ENCODE measurements at regions not wholly inside any gene's neighbourhood (a gene's known extent, or its start where the extent isn't known, plus 50 kb on each side); places are given as distances from the start of the nearest gene placed in this dataset.

DNA sequence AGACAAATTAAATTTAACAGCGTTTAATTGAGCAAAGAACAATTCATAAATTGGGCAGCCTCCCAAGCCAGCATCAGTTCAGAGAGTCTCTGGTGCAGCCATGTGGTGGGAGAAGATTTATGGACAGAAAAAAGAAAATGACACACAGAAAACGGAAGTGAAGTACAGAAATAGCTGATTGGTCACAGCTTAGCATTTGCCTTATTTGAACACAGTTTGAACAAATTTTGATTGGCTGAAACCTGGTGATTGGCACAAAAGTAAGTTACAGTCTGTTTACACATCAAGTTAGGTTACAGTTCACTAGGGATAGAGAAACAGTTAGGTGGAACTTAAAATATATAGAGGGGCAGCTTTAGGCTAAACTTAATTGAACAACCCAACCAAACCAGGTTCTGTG lies 720.1 kb downstream of the TYW1 start:
- intact Hi-C loops (cut with DNase I) = no loop called here
- no peaks in the 10 kb centered on the region for H3K4me1 ChIP-seq (ENCODE audit: insufficient read depth)
- H3K9me3 ChIP-seq = no peaks in the 10 kb centered on the region
- H3K36me3 ChIP-seq = no peaks in the 10 kb centered on the region
- TF ChIP-seq, protein P1, sequence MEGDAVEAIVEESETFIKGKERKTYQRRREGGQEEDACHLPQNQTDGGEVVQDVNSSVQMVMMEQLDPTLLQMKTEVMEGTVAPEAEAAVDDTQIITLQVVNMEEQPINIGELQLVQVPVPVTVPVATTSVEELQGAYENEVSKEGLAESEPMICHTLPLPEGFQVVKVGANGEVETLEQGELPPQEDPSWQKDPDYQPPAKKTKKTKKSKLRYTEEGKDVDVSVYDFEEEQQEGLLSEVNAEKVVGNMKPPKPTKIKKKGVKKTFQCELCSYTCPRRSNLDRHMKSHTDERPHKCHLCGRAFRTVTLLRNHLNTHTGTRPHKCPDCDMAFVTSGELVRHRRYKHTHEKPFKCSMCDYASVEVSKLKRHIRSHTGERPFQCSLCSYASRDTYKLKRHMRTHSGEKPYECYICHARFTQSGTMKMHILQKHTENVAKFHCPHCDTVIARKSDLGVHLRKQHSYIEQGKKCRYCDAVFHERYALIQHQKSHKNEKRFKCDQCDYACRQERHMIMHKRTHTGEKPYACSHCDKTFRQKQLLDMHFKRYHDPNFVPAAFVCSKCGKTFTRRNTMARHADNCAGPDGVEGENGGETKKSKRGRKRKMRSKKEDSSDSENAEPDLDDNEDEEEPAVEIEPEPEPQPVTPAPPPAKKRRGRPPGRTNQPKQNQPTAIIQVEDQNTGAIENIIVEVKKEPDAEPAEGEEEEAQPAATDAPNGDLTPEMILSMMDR (IDR thresholded peaks at IDR 0.05) = no peak
- TF ChIP-seq EP300 (IDR thresholded peaks at IDR 0.05) (no peak), POLR2A (IDR thresholded peaks at IDR 0.05) (no peak)
- no peaks in the 10 kb centered on the region for H3K27me3 ChIP-seq
- H3K27ac ChIP-seq = no peak overlapping the region
- 20 to 23% (median 22%) methylated on average over 2 of the region's 2 CpGs for WGBS, 3 donors
- no peak for DNase-seq
- H3K4me3 ChIP-seq = no peak overlapping the region

DNA sequence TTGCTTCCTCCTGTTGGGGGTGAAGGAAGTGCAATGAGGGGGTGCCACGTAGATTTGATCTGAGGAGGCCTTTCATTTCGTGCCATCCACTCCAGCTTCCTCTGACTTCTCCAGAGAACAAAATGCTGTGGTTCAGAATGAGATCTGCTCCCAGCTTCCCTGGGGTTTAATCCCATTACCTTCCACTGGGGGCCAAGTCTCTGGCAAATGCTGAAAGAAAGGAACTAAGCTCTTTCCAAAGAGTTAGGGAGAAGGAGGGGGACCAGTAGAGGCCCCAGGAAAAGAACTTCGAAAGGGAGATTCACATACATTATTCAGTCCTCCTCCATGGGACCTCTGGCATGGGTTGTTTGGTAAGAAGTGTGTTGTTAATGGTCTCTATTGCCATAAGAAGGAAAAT lies 727.0 kb downstream of the TYW1 start:
- Histone ChIP-seq H3K4me3 (no peak overlapping the region), H3K27me3 (no peaks in the 10 kb centered on the region), H3K36me3 (no peaks in the 10 kb centered on the region), H3K9me3 (no peaks in the 10 kb centered on the region), H3K4me1 (ENCODE audit: insufficient read depth) (peaks cover 3% of the 10 kb centered on the region), H3K27ac (peak overlapping the region; percentile 35 to 85)
- intact Hi-C loops (cut with DNase I) = no loop called here
- TF ChIP-seq POLR2A (IDR thresholded peaks at IDR 0.05) (no peak), EP300 (IDR thresholded peaks at IDR 0.05) (no peak)
- TF ChIP-seq, protein P1 (IDR thresholded peaks at IDR 0.05) = no peak
- no peak for DNase-seq
- WGBS, 3 donors = 68 to 78% (median 76%) methylated on average over 3 of the region's 3 CpGs

DNA sequence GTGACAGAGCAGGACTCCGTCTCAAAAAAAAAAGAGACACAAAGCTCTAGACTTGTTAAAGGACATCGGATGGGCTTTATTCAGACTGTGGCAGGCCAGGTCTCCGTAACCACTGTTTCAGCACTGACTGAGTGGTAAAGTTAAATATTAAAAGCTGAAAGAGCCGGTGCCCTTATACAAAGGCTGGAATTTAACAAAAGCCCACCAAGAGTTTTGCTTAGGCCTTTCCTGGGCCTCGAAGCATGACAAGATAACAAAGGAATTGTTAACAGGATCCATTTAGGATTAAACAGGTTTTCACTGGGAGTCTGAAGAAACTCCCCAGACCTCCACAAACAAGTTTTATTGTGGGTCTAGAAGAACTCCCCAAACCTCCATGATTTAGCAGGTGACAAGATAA lies 727.8 kb downstream of the TYW1 start:
- no peak for DNase-seq
- TF ChIP-seq POLR2A (IDR thresholded peaks at IDR 0.05) (no peak), EP300 (IDR thresholded peaks at IDR 0.05) (no peak)
- TF ChIP-seq, protein P1 (IDR thresholded peaks at IDR 0.05) = no peak
- Histone ChIP-seq H3K36me3 (no peaks in the 10 kb centered on the region), H3K9me3 (no peaks in the 10 kb centered on the region), H3K4me3 (no peak overlapping the region), H3K27ac (peak overlapping the region; percentile 0 to 85), H3K4me1 (ENCODE audit: insufficient read depth) (peaks cover 3% of the 10 kb centered on the region), H3K27me3 (no peaks in the 10 kb centered on the region)
- intact Hi-C loops (cut with DNase I) = no loop called here
- WGBS, 3 donors = 68 to 73% (median 73%) methylated on average over 5 of the region's 5 CpGs

DNA sequence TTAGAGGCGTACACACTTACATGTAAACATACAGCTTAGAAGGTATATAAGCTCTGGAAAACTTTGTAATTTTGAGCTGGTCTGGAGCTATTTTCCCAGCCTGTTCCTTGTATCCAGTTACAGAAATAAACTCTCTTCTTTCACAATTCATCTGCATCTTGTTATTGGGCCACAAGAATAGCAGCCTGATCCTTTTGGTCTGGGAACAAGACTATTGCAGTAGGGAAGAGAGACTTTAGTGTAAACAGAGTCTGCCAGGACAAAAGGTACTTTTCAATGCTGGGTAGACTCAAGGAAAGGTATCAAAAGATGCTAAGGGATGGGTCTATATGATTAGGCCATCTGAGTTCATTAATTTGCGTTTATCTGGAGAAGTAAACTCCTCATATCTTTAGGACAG lies 728.3 kb downstream of the TYW1 start:
- Histone ChIP-seq H3K4me3 (no peak overlapping the region), H3K9me3 (no peaks in the 10 kb centered on the region), H3K36me3 (no peaks in the 10 kb centered on the region), H3K4me1 (ENCODE audit: insufficient read depth) (peaks cover 3% of the 10 kb centered on the region), H3K27me3 (no peaks in the 10 kb centered on the region), H3K27ac (peak overlapping the region; percentile 0 to 85)
- intact Hi-C loops (cut with DNase I) = no loop called here
- whole genome bisulfite sequencing, 3 donors = 51 to 59% (median 54%) methylated on average over 2 of the region's 2 CpGs
- DNase-seq = no peak
- TF ChIP-seq EP300 (IDR thresholded peaks at IDR 0.05) (no peak), POLR2A (IDR thresholded peaks at IDR 0.05) (no peak)
- TF ChIP-seq, protein P1 (IDR thresholded peaks at IDR 0.05) = no peak

Measured in ovary (tissue), 7 donors.